ENCODE measurements at regions not wholly inside any gene's neighbourhood (a gene's known extent, or its start where the extent isn't known, plus 50 kb on each side); places are given as distances from the start of the nearest gene placed in this dataset.
A peak's percentile ranks its signal among the peaks of the same experiment; 100 is the strongest.

DNA sequence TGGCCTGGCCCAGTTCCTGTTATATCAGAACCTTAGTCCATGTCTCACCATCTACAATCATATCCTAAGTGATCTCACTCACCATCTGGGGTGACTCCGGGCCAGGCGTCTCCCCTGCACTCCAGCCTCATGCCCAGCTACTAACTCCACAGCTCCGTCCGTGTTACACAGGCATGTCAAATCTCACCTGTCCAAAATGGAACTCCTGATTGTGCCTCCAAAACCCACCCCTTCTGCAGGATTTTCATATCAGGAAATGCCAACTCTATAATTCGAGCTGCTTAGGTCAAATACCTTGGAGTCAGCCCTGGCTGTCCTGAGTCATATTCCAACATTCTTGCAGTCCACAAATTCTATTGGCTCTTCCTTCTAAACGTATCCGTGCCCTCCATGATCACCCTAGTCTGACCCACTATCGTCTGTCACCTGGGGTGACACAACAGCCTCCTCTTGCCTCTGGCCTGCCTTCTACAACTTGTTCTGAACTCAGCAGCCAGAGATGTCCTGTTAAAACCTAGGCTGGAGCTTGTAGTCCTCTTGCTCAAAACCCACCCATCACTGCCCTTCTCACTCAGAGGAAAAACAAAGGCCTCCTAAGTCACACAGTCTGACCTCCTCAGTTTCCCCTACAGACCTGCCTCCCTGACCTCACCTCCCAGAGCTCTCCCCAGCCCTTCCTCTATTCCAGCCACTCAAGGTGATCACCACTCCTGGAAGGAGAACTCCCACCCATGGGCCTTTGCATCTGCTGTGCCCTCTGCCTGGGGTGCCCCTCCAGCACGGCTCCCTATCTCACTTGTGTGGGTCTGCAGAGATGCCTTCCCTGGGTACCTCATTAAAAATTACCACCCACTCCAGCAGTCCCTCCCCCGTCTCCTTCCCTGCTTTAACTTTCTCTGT, 85.3 kb upstream of the SIRPA start:
- H3K4me1 Mint-ChIP-seq, result peaks cover 3% of the 10 kb centered on the region
- peaks cover 62% of the 10 kb centered on the region for H3K27me3 Mint-ChIP-seq
- H3K4me3 Mint-ChIP-seq, result no peak overlapping the region
- H3K27ac Mint-ChIP-seq, result no peak overlapping the region
- H3K36me3 Mint-ChIP-seq, result no peaks in the 10 kb centered on the region
- H3K9me3 Mint-ChIP-seq, result no peaks in the 10 kb centered on the region
- CTCF ChIA-PET, result no interaction called here
- DNase-seq, result no peak

- CTCF ChIA-PET, result no interaction called here
- no peak overlapping the region for H3K4me3 Mint-ChIP-seq
- no peak overlapping the region for H3K27ac Mint-ChIP-seq
- H3K9me3 Mint-ChIP-seq, result no peaks in the 10 kb centered on the region
- H3K36me3 Mint-ChIP-seq, result no peaks in the 10 kb centered on the region
- no peak for DNase-seq
- H3K4me1 Mint-ChIP-seq, result peaks cover 3% of the 10 kb centered on the region
- H3K27me3 Mint-ChIP-seq, result peaks cover 62% of the 10 kb centered on the region
These were observed 86.1 kb upstream of the SIRPA start for GRCh38 chr20:1809131-1809572.

DNA sequence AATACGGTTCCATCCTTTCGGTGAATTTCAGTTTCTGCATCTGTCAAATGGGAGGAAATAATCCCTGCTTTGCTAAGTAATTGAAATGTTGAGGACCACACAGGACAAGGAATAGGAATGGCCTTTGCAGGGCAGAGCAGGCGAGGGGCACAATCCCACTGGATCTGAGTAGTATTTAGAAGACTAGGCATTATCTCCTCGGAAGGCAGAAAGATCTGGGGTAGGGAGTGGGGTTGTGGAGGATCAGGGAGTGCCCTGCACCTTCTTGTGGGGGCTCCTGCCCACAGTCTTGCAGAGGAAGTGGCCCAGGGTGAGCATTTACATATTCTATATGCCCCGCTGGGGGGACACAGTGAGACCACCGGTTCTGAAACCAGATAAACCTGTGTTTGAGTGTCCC, 87.1 kb upstream of the SIRPA start:
- H3K36me3 Mint-ChIP-seq, result no peaks in the 10 kb centered on the region
- H3K4me1 Mint-ChIP-seq, result peaks cover 6% of the 10 kb centered on the region
- no peaks in the 10 kb centered on the region for H3K9me3 Mint-ChIP-seq
- H3K4me3 Mint-ChIP-seq, result no peak overlapping the region
- no peak for DNase-seq
- CTCF ChIA-PET, result interaction anchor here (1.4 kb wide), 1 partner anchor 31 kb away, joined by 4 read pairs; no protein-coding TSS in a partner anchor
- peaks cover 61% of the 10 kb centered on the region for H3K27me3 Mint-ChIP-seq
- no peak overlapping the region for H3K27ac Mint-ChIP-seq

DNA sequence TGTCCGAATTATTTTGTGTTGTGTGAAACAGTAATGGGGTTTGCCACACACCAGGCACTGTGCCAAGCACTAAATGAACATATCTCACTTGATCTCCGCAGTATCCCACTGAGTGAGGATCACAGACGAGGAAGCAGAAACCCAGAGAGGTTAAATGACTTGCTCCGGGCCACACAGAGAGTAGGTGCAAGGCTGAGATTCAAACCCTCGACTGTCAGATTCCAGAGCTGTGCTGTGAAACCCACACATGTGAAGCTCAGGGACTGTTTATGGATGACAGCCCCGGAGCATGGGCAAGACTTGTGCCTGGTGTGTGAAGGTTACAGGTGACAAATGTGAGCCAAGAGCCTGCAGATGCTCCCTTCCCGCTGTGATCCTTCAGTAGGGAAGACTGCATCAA, 87.8 kb upstream of the SIRPA start:
- no peaks in the 10 kb centered on the region for H3K36me3 Mint-ChIP-seq
- peaks cover 10% of the 10 kb centered on the region for H3K4me1 Mint-ChIP-seq
- DNase-seq, result no peak
- no peak overlapping the region for H3K4me3 Mint-ChIP-seq
- H3K27ac Mint-ChIP-seq, result no peak overlapping the region
- H3K27me3 Mint-ChIP-seq, result peaks cover 67% of the 10 kb centered on the region
- CTCF ChIA-PET, result interaction anchor here (1.4 kb wide), 1 partner anchor 30 kb away, joined by 4 read pairs; no protein-coding TSS in a partner anchor
- H3K9me3 Mint-ChIP-seq, result no peaks in the 10 kb centered on the region

GRCh38 chr20:1806456-1806855, 88.8 kb upstream of the SIRPA start:
- H3K4me3 Mint-ChIP-seq, result no peak overlapping the region
- H3K27ac Mint-ChIP-seq, result no peak overlapping the region
- H3K36me3 Mint-ChIP-seq, result no peaks in the 10 kb centered on the region
- no peaks in the 10 kb centered on the region for H3K9me3 Mint-ChIP-seq
- CTCF ChIA-PET, result no interaction called here
- peaks cover 17% of the 10 kb centered on the region for H3K4me1 Mint-ChIP-seq
- peaks cover 72% of the 10 kb centered on the region for H3K27me3 Mint-ChIP-seq
- DNase-seq, result no peak

DNA sequence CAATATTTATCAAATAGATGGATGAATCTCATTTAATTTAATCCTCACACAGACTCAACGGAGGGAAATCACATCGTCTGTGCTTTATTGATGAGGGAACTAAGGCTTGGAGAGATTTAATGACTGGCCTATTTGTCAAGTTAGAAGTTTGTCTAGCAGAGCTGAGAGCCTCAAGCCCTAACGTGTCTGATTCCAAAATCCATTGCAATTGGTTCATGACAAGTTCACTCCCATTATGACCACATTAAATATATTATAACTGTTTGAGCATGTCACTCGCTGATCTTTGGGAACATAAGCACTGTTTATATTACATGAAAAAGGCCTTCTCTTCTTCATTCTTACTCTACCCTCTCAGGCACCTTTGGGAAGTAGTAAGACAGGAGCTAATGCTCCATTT, 89.4 kb upstream of the SIRPA start:
- Mint-ChIP-seq H3K27ac (no peak overlapping the region), H3K9me3 (no peaks in the 10 kb centered on the region), H3K27me3 (peaks cover 69% of the 10 kb centered on the region), H3K36me3 (no peaks in the 10 kb centered on the region), H3K4me3 (no peak overlapping the region), H3K4me1 (peaks cover 14% of the 10 kb centered on the region)
- no peak for DNase-seq
- CTCF ChIA-PET, result no interaction called here

GRCh38 chr20:1805161-1805581, 90.0 kb upstream of the SIRPA start:
- H3K4me1 Mint-ChIP-seq, result peaks cover 14% of the 10 kb centered on the region
- no peak for DNase-seq
- CTCF ChIA-PET, result interaction anchor here (1.6 kb wide), 1 partner anchor 28 kb away, joined by 5 read pairs; no protein-coding TSS in a partner anchor
- H3K36me3 Mint-ChIP-seq, result no peaks in the 10 kb centered on the region
- H3K4me3 Mint-ChIP-seq, result no peak overlapping the region
- H3K27ac Mint-ChIP-seq, result no peak overlapping the region
- H3K27me3 Mint-ChIP-seq, result peaks cover 68% of the 10 kb centered on the region
- H3K9me3 Mint-ChIP-seq, result no peaks in the 10 kb centered on the region

DNA sequence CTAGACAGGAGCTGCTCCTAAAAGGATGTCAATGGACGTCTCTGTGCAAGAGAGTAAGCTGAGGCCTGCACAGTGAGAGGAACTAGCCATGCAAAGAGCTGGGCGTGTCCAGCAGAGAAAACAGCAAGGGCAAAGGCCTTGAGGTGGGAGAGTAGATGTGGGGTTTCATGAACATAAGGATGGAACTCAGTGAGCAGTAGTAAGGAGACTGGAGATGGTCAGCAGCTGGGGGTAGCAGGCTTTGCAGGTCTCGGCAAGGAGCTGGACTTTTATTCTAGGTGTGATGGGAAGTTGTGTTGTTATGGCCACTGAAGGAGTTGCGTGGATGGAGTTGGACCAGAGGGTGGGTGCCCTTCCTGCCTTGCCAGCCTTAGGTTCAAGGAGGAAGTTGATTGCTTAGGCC, 90.7 kb upstream of the SIRPA start:
- Mint-ChIP-seq H3K27me3 (peaks cover 65% of the 10 kb centered on the region), H3K4me3 (no peak overlapping the region), H3K4me1 (peaks cover 14% of the 10 kb centered on the region), H3K36me3 (no peaks in the 10 kb centered on the region), H3K27ac (no peak overlapping the region), H3K9me3 (no peaks in the 10 kb centered on the region)
- CTCF ChIA-PET, result interaction anchor here (1.6 kb wide), 1 partner anchor 27 kb away, joined by 5 read pairs; no protein-coding TSS in a partner anchor
- no peak for DNase-seq

DNA sequence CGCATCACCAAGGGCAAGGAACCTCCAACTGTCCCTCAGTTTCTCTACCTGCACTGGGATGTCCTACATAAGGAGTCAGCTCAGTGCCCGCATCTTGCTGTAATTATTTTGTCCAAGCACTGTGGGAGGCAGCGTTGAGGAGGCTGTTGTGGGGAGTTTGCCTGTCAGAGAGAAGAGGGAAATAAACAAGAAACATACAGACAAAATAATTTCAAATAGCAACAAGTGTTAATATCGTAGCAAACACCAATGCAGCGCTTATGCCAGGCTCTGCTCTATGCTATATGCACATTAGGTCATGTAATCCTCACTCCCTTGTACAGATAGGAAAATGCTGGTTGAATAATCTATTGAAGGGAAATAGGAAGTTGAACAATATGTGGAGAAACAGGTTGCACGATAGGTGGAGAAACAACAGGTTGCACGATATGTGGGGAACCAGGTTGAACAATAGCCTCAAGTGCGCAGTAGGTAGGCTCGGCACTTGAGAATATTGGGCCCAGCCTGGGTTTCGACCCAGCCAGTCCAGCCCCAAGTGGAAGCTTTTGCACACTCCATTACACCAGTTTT, 91.2 kb upstream of the SIRPA start:
- Mint-ChIP-seq H3K27ac (no peak overlapping the region), H3K4me3 (peak overlapping the region; percentile 46), H3K4me1 (peaks cover 14% of the 10 kb centered on the region), H3K27me3 (peaks cover 66% of the 10 kb centered on the region), H3K9me3 (no peaks in the 10 kb centered on the region), H3K36me3 (no peaks in the 10 kb centered on the region)
- no peak for DNase-seq
- CTCF ChIA-PET, result interaction anchor here (0.8 to 1.6 kb wide), 2 partner anchors 27 to 300 kb away, joined by 3 to 5 read pairs; no protein-coding TSS in a partner anchor

- peak overlapping the region; percentile 55 for H3K4me3 Mint-ChIP-seq
- H3K27ac Mint-ChIP-seq, result no peak overlapping the region
- peaks cover 14% of the 10 kb centered on the region for H3K4me1 Mint-ChIP-seq
- CTCF ChIA-PET, result interaction anchor here (0.8 to 1.7 kb wide), 10 partner anchors 10 to 369 kb away, joined by 3 to 6 read pairs (median 3); no protein-coding TSS in a partner anchor
- H3K36me3 Mint-ChIP-seq, result no peaks in the 10 kb centered on the region
- DNase-seq, result peak; percentile 62
- no peaks in the 10 kb centered on the region for H3K9me3 Mint-ChIP-seq
- H3K27me3 Mint-ChIP-seq, result peaks cover 68% of the 10 kb centered on the region
These were observed 91.9 kb upstream of the SIRPA start for GRCh38 chr20:1803061-1803931.

GRCh38 chr20:1802385-1803060, 92.7 kb upstream of the SIRPA start:
- Mint-ChIP-seq H3K27me3 (peaks cover 66% of the 10 kb centered on the region), H3K9me3 (no peaks in the 10 kb centered on the region), H3K4me3 (peak overlapping the region; percentile 55), H3K36me3 (no peaks in the 10 kb centered on the region), H3K4me1 (peaks cover 14% of the 10 kb centered on the region), H3K27ac (no peak overlapping the region)
- CTCF ChIA-PET, result interaction anchor here (0.8 to 1.7 kb wide), 14 partner anchors 9 to 370 kb away, joined by 3 to 6 read pairs (median 4); partner anchors contain the start of gene STK35
- peak; percentile 63 for DNase-seq

DNA sequence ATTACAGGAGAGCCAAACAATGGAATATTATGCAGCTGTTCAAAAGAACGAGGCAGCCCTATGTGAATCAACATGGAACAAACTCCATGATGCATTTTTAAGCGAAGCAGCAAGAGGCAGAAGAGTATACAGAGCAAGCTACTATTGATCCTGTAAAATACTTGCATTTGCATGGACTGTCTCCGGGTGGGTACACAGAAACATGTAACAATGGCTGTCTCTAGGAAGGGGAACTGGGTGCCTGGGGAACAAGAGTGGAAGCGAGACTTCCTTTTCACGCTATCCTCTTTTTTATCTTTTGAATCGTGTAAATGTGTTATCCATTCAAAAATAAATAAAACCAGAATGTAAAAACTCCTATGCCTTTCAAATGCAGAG, 93.3 kb upstream of the SIRPA start:
- Mint-ChIP-seq H3K4me1 (peaks cover 14% of the 10 kb centered on the region), H3K36me3 (no peaks in the 10 kb centered on the region), H3K4me3 (peak overlapping the region; percentile 55), H3K27me3 (peaks cover 64% of the 10 kb centered on the region), H3K9me3 (no peaks in the 10 kb centered on the region), H3K27ac (no peak overlapping the region)
- no peak for DNase-seq
- CTCF ChIA-PET, result interaction anchor here (0.9 to 1.7 kb wide), 11 partner anchors 10 to 370 kb away, joined by 3 to 6 read pairs (median 4); partner anchors contain the start of gene STK35

GRCh38 chr20:1801225-1801928, 93.8 kb upstream of the SIRPA start:
- no peaks in the 10 kb centered on the region for H3K9me3 Mint-ChIP-seq
- CTCF ChIA-PET, result interaction anchor here (0.9 to 1.7 kb wide), 9 partner anchors 10 to 371 kb away, joined by 3 to 6 read pairs (median 4); partner anchors contain the start of gene STK35
- H3K27ac Mint-ChIP-seq, result no peak overlapping the region
- peaks cover 14% of the 10 kb centered on the region for H3K4me1 Mint-ChIP-seq
- H3K27me3 Mint-ChIP-seq, result peaks cover 60% of the 10 kb centered on the region
- no peak for DNase-seq
- no peaks in the 10 kb centered on the region for H3K36me3 Mint-ChIP-seq
- H3K4me3 Mint-ChIP-seq, result no peak overlapping the region
